T47D (cell line): ENCODE measurements at regions not wholly inside any gene's neighbourhood (a gene's known extent, or its start where the extent isn't known, plus 50 kb on each side); places are given as distances from the start of the nearest gene placed in this dataset.

Experiments
- DNase-seq, 2 experiments: peaks; one replicate each; pipeline versions ENCODE4 v3.0.0 to v3.0.0-alpha.2; 2011 to 2012; ENCODE audit warnings: low read depth in 1 of 2, low spot score in 1 of 2
- JUND ChIP-seq: IDR thresholded peaks from 2 replicates; pipeline ENCODE4 v1.6.1; 2012; ENCODE audit warnings: low read depth
- in situ Hi-C: cut with HindIII; loops from 2 replicates; pipeline ENCODE4 v1.10.0; 2016; ENCODE audit warnings: low sequenced_read_pairs, low pct_unique_long_range_greater_than_20kb

DNA sequence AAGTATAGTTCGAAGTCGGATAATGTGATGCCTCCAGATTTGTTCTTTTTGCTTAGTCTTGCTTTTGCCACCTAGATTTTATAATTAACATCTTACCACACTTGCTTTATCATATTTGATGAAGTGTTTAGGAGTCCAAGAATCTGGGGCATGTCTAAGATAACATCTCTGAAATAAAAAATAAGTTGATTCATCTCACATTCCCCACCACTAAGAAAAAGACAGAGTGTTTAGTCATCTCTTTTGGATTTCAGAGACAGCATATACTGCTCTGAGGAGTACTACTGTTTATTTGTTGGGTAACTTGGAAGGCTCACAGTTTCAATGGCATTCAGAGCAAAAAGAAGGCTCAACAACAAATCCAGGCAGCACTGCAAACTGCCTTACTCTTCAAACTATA lies 324.2 kb upstream of the ATP11B start:
- in situ Hi-C loops: no loop called here
- no peak for TF ChIP-seq JUND
- DNase-seq: no peak

DNA sequence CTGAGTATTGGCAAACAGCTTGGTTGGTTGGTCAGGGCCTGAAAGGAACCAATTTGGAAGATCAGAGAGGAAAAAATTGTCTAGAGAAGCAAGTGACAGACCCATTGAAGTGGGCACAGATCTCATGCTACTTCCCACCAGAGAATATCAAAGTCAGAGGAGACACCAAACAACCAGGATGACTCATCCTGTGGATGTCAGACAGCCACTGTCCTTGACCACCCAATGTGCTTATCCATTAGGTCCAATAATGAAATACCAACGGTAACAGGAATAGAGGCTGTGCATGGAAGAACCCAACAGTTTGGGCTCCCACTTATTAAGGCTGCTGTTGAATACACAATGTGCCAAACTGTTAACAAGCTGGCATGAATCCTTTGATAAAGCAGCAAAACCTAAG lies 323.1 kb upstream of the ATP11B start:
- in situ Hi-C loops: no loop called here
- DNase-seq: no peak
- TF ChIP-seq JUND: no peak

GRCh38 chr3:182473191-182473710 lies 320.1 kb upstream of the ATP11B start:
- no peak for DNase-seq
- in situ Hi-C loops: no loop called here

DNA sequence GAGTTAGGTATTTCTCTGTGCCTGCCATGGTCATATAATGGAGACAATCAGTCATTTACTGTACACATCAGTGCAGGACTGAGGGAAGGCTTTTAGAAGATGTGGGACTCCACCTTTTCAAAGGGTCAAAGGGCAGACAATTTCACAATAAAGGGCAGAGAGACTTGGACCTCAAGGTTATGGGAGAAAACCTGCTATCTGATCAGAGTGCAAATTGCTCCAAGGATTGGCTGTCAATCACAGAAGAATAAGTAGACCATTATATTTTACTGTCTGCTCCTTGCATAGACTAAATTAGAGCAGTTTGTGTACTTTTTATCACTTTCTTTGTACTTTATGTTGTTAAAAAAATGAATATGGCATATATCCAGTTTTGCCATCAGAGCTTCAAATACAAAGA lies 314.9 kb upstream of the ATP11B start:
- in situ Hi-C loops: no loop called here
- TF ChIP-seq JUND: no peak

More at GRCh38 chr3:182473191-182473710, 320.1 kb upstream of the ATP11B start:
- TF ChIP-seq JUND: no peak

GRCh38 chr3:182479419-182480336 lies 313.6 kb upstream of the ATP11B start:
- in situ Hi-C loops: no loop called here
- no peak for DNase-seq
- TF ChIP-seq JUND: no peak

More for the DNA sequence above, 314.9 kb upstream of the ATP11B start:
- DNase-seq: no peak

GRCh38 chr3:182482705-182483104 lies 310.6 kb upstream of the ATP11B start:
- no peak for TF ChIP-seq JUND
- no peak for DNase-seq
- in situ Hi-C loops: no loop called here

DNA sequence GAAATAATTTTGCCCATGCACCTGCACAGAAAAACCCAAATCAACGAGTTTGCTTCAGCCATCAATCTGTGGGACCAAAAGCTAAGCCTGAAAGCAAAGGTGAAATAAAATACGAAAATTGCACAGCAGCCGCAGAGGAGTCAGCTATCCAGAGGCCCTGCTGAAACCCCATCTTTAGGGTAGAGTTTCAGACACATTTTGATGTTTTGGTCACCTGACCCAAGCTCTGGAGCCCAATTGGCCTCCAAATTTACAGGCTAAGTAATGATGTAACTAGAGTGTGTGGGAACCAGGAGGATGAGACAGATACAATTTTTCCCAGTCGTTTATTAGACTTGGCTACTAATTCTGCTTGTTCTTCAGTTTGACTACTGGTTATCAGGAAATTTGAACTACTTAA lies 308.6 kb upstream of the ATP11B start:
- TF ChIP-seq JUND: no peak
- in situ Hi-C loops: no loop called here
- no peak for DNase-seq

GRCh38 chr3:182485301-182485700 lies 308.0 kb upstream of the ATP11B start:
- peak; percentile 39 to 81 for DNase-seq
- in situ Hi-C loops: no loop called here
- 0 out of 2 replicates have a peak, but pooled peaks have one; percentile 7 for TF ChIP-seq JUND

DNA sequence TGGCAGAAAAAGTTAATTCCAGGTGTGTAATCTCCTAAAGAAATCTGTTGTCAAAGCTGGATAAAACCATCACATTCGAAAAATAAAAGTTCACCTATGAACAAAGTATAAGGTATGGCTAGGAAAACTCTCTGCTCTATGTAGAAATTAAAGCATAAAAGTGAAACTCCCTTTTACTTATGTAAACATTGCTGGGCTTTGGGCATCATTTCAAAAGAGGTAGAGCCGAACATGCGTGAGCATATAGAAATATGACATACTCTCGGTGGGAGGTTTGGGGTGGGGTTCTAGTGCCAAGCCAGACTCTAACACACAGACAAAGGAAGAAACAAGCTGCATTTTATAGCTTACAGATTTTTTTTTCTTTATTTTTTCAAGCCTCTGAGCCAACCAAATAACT lies 306.8 kb upstream of the ATP11B start:
- DNase-seq: no peak
- no peak for TF ChIP-seq JUND
- in situ Hi-C loops: no loop called here

DNA sequence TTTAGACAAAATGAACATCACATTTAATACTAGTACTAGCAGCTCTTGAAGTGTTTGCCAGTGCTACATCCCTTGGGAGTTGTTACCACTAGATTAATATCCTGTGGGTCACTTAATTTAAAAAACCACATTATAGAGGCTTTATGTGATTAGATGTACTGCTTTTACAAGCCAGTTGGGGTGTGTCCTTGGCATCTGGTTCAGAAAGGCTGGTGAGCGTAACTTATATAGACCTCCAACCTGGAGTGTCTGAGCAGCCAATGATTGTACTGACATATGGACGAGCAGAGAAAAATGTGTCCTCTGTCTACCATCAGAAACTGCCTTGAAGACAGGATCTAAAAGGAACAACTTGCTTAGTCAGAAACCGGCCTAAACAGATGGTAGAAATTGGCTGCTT lies 306.2 kb upstream of the ATP11B start:
- DNase-seq: no peak
- no peak for TF ChIP-seq JUND
- in situ Hi-C loops: no loop called here

- TF ChIP-seq JUND: no peak
- in situ Hi-C loops: no loop called here
- DNase-seq: no peak
These were observed 305.7 kb upstream of the ATP11B start for GRCh38 chr3:182487611-182488010.

DNA sequence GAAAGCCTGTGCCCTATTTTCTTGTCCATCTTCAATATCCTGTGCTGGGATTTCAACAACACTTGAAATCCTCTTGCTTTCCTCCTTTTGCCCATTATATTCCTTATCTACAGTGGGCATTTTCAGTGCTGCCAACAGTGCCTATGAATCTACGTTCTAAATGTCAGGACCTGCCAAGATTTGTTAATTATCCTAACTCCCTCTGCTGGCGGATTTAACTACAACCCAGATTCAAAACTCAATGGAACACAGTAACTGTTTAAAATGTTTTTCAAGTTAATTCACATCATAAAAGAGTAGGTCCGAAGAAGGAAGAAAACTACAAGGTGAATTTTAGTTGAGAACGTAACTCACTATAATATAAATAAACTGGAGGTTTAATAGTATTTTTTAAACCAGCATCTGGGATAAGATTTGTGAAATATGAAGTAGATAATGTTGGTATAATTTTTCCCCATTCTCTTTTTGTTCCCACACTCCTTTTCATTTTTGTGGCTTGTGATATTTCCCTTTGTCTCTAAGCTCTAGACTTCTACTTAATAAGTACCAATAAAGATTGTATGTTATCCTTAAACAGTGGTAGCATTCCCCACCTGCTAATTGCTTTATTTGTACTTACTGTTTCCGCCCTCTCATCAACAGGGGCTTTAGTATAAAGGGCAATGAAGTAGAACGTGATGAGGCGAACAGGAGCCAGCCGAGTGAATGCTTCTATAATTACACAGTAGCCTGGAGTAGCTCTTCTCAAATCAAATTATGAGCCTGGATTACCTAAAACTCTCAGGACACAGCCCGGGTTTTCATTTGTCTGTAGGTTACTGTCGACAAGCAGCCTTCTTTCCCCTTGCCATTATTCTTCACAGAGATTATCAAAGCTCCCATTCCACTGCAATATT lies 302.5 kb upstream of the ATP11B start:
- DNase-seq: peak; percentile 47 to 78
- in situ Hi-C loops: no loop called here
- no peak for TF ChIP-seq JUND
